ENCODE measurements at regions not wholly inside any gene's neighbourhood (a gene's known extent, or its start where the extent isn't known, plus 50 kb on each side); places are given as distances from the start of the nearest gene placed in this dataset.

GRCh38 chr2:186294248-186294888 lies 191.7 kb upstream of the ZC3H15 start:
- no peak overlapping the region for H3K9ac ChIP-seq (ENCODE audit: low read length)
- H3K27me3 ChIP-seq (ENCODE audit: control insufficient read depth, insufficient read depth, low read length) = no peaks in the 10 kb centered on the region
- H3K27ac ChIP-seq (ENCODE audit: low read depth, low read length) = no peak overlapping the region
- H3K4me1 ChIP-seq (ENCODE audit: control insufficient read depth, insufficient read depth, low read length) = peaks cover 6% of the 10 kb centered on the region
- no peak overlapping the region for H3K4me3 ChIP-seq (ENCODE audit: low read length)
- no peaks in the 10 kb centered on the region for H3K36me3 ChIP-seq (ENCODE audit: control insufficient read depth, insufficient read depth, low read length)

GRCh38 chr2:186299610-186300009 lies 186.4 kb upstream of the ZC3H15 start:
- Histone ChIP-seq H3K27ac (ENCODE audit: low read depth, low read length) (no peak overlapping the region), H3K4me3 (ENCODE audit: low read length) (no peak overlapping the region), H3K4me1 (ENCODE audit: control insufficient read depth, insufficient read depth, low read length) (peaks cover under 1% of the 10 kb centered on the region), H3K27me3 (ENCODE audit: control insufficient read depth, insufficient read depth, low read length) (no peaks in the 10 kb centered on the region), H3K36me3 (ENCODE audit: control insufficient read depth, insufficient read depth, low read length) (no peaks in the 10 kb centered on the region), H3K9ac (ENCODE audit: low read length) (no peak overlapping the region)

GRCh38 chr2:186302263-186302662 lies 183.8 kb upstream of the ZC3H15 start:
- Histone ChIP-seq H3K27ac (ENCODE audit: low read depth, low read length) (no peak overlapping the region), H3K4me3 (ENCODE audit: low read length) (no peak overlapping the region), H3K4me1 (ENCODE audit: control insufficient read depth, insufficient read depth, low read length) (no peaks in the 10 kb centered on the region), H3K9ac (ENCODE audit: low read length) (no peak overlapping the region), H3K27me3 (ENCODE audit: control insufficient read depth, insufficient read depth, low read length) (no peaks in the 10 kb centered on the region), H3K36me3 (ENCODE audit: control insufficient read depth, insufficient read depth, low read length) (no peaks in the 10 kb centered on the region)

- no peaks in the 10 kb centered on the region for H3K4me1 ChIP-seq (ENCODE audit: control insufficient read depth, insufficient read depth, low read length)
- H3K4me3 ChIP-seq (ENCODE audit: low read length) = no peak overlapping the region
- no peaks in the 10 kb centered on the region for H3K36me3 ChIP-seq (ENCODE audit: control insufficient read depth, insufficient read depth, low read length)
- H3K9ac ChIP-seq (ENCODE audit: low read length) = no peak overlapping the region
- no peak overlapping the region for H3K27ac ChIP-seq (ENCODE audit: low read depth, low read length)
- no peaks in the 10 kb centered on the region for H3K27me3 ChIP-seq (ENCODE audit: control insufficient read depth, insufficient read depth, low read length)
Observed at GRCh38 chr2:186303091-186303490, 183.0 kb upstream of the ZC3H15 start.

- no peak overlapping the region for H3K9ac ChIP-seq (ENCODE audit: low read length)
- H3K4me1 ChIP-seq (ENCODE audit: control insufficient read depth, insufficient read depth, low read length) = no peaks in the 10 kb centered on the region
- H3K4me3 ChIP-seq (ENCODE audit: low read length) = no peak overlapping the region
- H3K27me3 ChIP-seq (ENCODE audit: control insufficient read depth, insufficient read depth, low read length) = no peaks in the 10 kb centered on the region
- H3K27ac ChIP-seq (ENCODE audit: low read depth, low read length) = no peak overlapping the region
- H3K36me3 ChIP-seq (ENCODE audit: control insufficient read depth, insufficient read depth, low read length) = no peaks in the 10 kb centered on the region
Observed at GRCh38 chr2:186304064-186304463, 182.0 kb upstream of the ZC3H15 start.

DNA sequence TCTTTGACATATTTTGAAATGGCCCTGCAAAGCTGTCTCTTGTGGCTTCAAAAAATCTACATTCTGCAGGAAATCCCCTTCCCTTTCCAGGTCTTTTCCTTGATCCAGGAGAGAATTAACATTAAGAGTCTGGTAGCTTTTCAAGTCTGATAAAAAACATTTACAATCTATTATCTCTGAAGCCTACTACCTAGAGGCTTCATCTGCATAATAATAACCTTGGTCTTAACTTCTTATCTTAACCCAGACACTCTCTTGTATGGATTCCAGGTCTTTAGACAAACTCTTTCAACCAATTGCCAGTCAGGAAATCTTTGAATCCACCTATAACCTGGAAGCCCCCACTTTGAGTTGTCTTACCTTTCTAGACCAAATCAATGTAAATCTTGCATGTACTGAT lies 179.3 kb upstream of the ZC3H15 start:
- H3K27ac ChIP-seq (ENCODE audit: low read depth, low read length) = no peak overlapping the region
- H3K27me3 ChIP-seq (ENCODE audit: control insufficient read depth, insufficient read depth, low read length) = no peaks in the 10 kb centered on the region
- H3K9ac ChIP-seq (ENCODE audit: low read length) = no peak overlapping the region
- H3K4me3 ChIP-seq (ENCODE audit: low read length) = no peak overlapping the region
- H3K36me3 ChIP-seq (ENCODE audit: control insufficient read depth, insufficient read depth, low read length) = no peaks in the 10 kb centered on the region
- no peaks in the 10 kb centered on the region for H3K4me1 ChIP-seq (ENCODE audit: control insufficient read depth, insufficient read depth, low read length)

- H3K4me3 ChIP-seq (ENCODE audit: low read length) = no peak overlapping the region
- no peaks in the 10 kb centered on the region for H3K36me3 ChIP-seq (ENCODE audit: control insufficient read depth, insufficient read depth, low read length)
- no peak overlapping the region for H3K27ac ChIP-seq (ENCODE audit: low read depth, low read length)
- no peaks in the 10 kb centered on the region for H3K4me1 ChIP-seq (ENCODE audit: control insufficient read depth, insufficient read depth, low read length)
- no peaks in the 10 kb centered on the region for H3K27me3 ChIP-seq (ENCODE audit: control insufficient read depth, insufficient read depth, low read length)
- no peak overlapping the region for H3K9ac ChIP-seq (ENCODE audit: low read length)
Observed at GRCh38 chr2:186307871-186308270, 178.2 kb upstream of the ZC3H15 start.

DNA sequence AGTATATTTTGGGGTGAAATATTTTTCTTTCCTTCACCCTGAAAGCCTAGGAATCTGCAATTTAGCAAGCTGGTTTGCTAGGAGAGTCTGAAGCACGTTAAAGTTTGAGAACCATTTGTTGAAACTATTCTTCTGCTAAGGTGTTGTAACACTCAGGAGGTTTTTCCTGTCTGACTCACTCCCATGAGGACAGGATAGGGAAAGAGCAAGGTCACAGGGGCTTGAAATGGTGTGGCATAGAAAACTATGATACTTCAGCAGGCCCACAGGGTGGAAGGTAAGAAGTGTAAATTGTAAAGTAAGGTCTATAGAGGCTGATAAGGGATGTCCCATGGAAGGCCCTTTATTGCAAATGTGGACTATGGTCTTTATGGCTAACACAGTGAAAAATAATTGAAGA lies 177.7 kb upstream of the ZC3H15 start:
- no peak overlapping the region for H3K4me3 ChIP-seq (ENCODE audit: low read length)
- no peaks in the 10 kb centered on the region for H3K27me3 ChIP-seq (ENCODE audit: control insufficient read depth, insufficient read depth, low read length)
- H3K36me3 ChIP-seq (ENCODE audit: control insufficient read depth, insufficient read depth, low read length) = no peaks in the 10 kb centered on the region
- H3K4me1 ChIP-seq (ENCODE audit: control insufficient read depth, insufficient read depth, low read length) = no peaks in the 10 kb centered on the region
- no peak overlapping the region for H3K9ac ChIP-seq (ENCODE audit: low read length)
- no peak overlapping the region for H3K27ac ChIP-seq (ENCODE audit: low read depth, low read length)

DNA sequence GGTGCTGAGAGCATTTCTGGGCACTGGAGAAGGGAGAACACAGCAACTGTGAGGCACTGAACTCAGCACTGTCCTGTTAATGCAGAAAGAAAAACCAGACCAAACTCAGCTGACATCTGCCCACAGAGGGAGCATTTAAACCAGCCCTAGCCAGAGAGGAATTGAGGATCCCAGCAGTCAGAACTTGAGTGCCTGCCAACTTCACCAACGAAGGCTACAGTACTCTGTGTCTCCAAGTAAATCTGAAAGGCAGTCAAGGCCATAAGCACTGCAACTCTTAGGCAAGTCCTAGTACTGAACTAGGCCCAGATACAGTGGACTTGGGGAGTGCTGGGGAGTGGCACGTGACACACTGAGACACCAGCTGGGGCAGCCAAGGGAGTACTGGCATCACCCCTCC lies 176.2 kb upstream of the ZC3H15 start:
- no peaks in the 10 kb centered on the region for H3K27me3 ChIP-seq (ENCODE audit: control insufficient read depth, insufficient read depth, low read length)
- H3K9ac ChIP-seq (ENCODE audit: low read length) = no peak overlapping the region
- no peak overlapping the region for H3K4me3 ChIP-seq (ENCODE audit: low read length)
- no peaks in the 10 kb centered on the region for H3K36me3 ChIP-seq (ENCODE audit: control insufficient read depth, insufficient read depth, low read length)
- H3K4me1 ChIP-seq (ENCODE audit: control insufficient read depth, insufficient read depth, low read length) = no peaks in the 10 kb centered on the region
- H3K27ac ChIP-seq (ENCODE audit: low read depth, low read length) = peak overlapping the region; percentile 51

GRCh38 chr2:186319105-186319504 lies 167.0 kb upstream of the ZC3H15 start:
- H3K4me3 ChIP-seq (ENCODE audit: low read length) = no peak overlapping the region
- no peaks in the 10 kb centered on the region for H3K4me1 ChIP-seq (ENCODE audit: control insufficient read depth, insufficient read depth, low read length)
- H3K9ac ChIP-seq (ENCODE audit: low read length) = no peak overlapping the region
- no peak overlapping the region for H3K27ac ChIP-seq (ENCODE audit: low read depth, low read length)
- H3K27me3 ChIP-seq (ENCODE audit: control insufficient read depth, insufficient read depth, low read length) = no peaks in the 10 kb centered on the region
- H3K36me3 ChIP-seq (ENCODE audit: control insufficient read depth, insufficient read depth, low read length) = no peaks in the 10 kb centered on the region

DNA sequence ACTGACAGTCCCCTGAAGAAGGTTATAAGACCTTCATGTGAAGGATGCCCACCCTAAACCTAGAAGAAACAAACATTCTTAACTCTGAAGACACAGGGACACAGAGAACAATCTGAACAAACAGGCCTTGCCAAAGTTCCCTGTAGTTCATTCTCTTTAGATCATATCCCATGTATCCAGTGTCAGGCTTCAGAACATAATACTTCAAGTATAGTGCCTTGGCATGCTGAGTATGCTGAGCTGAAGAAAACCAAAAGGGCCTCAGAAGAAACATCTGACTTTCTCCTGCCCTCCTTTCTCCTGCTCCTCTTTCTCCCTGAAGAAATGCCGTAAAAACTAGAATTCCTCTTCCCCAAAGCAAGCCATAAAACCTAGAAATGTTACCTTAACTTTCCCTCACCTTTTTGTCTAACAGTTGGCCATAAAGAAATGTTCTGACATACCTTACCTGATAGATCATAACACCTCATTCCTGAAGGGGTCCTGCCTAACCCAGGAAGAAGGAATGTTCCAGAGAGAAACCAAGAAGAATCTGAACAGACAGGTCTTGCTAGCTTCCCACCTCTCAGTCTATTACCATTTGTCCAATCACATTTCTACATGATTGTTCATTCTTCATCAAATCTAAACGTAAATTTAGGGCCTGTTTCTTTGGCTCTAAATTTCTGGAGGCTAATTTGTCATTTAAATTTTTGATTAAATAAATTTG lies 160.1 kb upstream of the ZC3H15 start:
- Histone ChIP-seq H3K27me3 (ENCODE audit: control insufficient read depth, insufficient read depth, low read length) (no peaks in the 10 kb centered on the region), H3K9ac (ENCODE audit: low read length) (no peak overlapping the region), H3K27ac (ENCODE audit: low read depth, low read length) (no peak overlapping the region), H3K4me3 (ENCODE audit: low read length) (no peak overlapping the region), H3K36me3 (ENCODE audit: control insufficient read depth, insufficient read depth, low read length) (no peaks in the 10 kb centered on the region), H3K4me1 (ENCODE audit: control insufficient read depth, insufficient read depth, low read length) (no peaks in the 10 kb centered on the region)

DNA sequence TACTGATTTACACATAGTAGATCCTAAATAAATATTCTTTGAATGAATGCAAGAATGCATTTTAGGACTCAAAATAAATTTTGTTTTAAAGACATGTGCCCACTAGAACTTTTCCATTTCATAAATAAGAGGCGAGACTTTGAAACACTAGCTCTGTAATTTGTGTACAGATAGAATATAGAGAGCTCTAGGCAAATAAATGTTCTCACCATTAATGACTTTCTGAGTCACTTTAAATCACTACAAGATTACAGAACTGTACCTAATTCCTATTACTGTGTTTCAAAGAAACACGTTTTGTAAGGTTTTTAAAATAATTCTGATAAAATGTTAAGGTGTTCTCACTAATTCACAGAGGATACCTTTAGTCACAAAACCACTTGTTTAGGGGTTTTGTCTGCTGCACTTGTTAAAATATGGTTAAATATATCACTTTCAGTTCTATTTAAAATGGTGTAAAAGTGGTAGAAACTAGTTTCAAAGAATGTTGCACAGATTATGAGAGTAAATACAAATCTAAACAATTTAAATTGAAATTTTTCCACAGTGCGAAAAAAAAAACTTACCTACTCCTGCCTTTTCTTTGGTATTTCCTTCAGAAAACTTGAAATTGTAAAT lies 158.7 kb upstream of the ZC3H15 start:
- H3K36me3 ChIP-seq (ENCODE audit: control insufficient read depth, insufficient read depth, low read length) = no peaks in the 10 kb centered on the region
- no peak overlapping the region for H3K27ac ChIP-seq (ENCODE audit: low read depth, low read length)
- H3K4me1 ChIP-seq (ENCODE audit: control insufficient read depth, insufficient read depth, low read length) = no peaks in the 10 kb centered on the region
- no peak overlapping the region for H3K9ac ChIP-seq (ENCODE audit: low read length)
- H3K4me3 ChIP-seq (ENCODE audit: low read length) = no peak overlapping the region
- H3K27me3 ChIP-seq (ENCODE audit: control insufficient read depth, insufficient read depth, low read length) = no peaks in the 10 kb centered on the region

- H3K36me3 ChIP-seq (ENCODE audit: control insufficient read depth, insufficient read depth, low read length) = no peaks in the 10 kb centered on the region
- H3K27ac ChIP-seq (ENCODE audit: low read depth, low read length) = no peak overlapping the region
- H3K27me3 ChIP-seq (ENCODE audit: control insufficient read depth, insufficient read depth, low read length) = no peaks in the 10 kb centered on the region
- H3K9ac ChIP-seq (ENCODE audit: low read length) = no peak overlapping the region
- H3K4me3 ChIP-seq (ENCODE audit: low read length) = no peak overlapping the region
- no peaks in the 10 kb centered on the region for H3K4me1 ChIP-seq (ENCODE audit: control insufficient read depth, insufficient read depth, low read length)
Observed at GRCh38 chr2:186328838-186329237, 157.2 kb upstream of the ZC3H15 start.

Measured in rectal smooth muscle tissue (tissue), 1 donor.